ENCODE measurements at regions not wholly inside any gene's neighbourhood (a gene's known extent, or its start where the extent isn't known, plus 50 kb on each side); places are given as distances from the start of the nearest gene placed in this dataset.
A peak's percentile ranks its signal among the peaks of the same experiment; 100 is the strongest.

- 37% methylated on average over 6 of the region's 6 CpGs for WGBS (ENCODE audit: low lambda C conversion rate)
- Histone ChIP-seq H3K4me3 (ENCODE audit: low read depth in 2 of 2, low read length in 1 of 2) (no peak overlapping the region), H3K27me3 (ENCODE audit: insufficient read depth) (no peaks in the 10 kb centered on the region), H3K9ac (no peak overlapping the region), H2AFZ (ENCODE audit: low read depth) (no peak overlapping the region), H3K27ac (ENCODE audit: low read depth in 2 of 2, low read length in 1 of 2) (peak overlapping the region in 1 of 2 experiments; percentile 39; a peak in 2 of 4 replicates), H3K79me2 (ENCODE audit: insufficient read depth) (no peaks in the 10 kb centered on the region), H3K9me3 (no peaks in the 10 kb centered on the region), H4K20me1 (ENCODE audit: insufficient read depth) (no peaks in the 10 kb centered on the region; the same call in 1 of the 2 replicates), H3F3A (replicated peaks; ENCODE audit: insufficient read depth) (no peaks in the 10 kb centered on the region), H3K4me2 (peak overlapping the region; percentile 42), H3K36me3 (replicated peaks in 1 of 2; ENCODE audit: control insufficient read depth in 1 of 2, insufficient read depth in 2 of 2, low read length in 1 of 2) (no peaks in the 10 kb centered on the region), H3K9me2 (no peaks in the 10 kb centered on the region), H3K4me1 (ENCODE audit: control insufficient read depth in 1 of 2, insufficient read depth in 2 of 2, low read depth in 1 of 2, low read length in 1 of 2) (peaks cover 14 to 29% of the 10 kb centered on the region in 2 experiments; a peak in 3 of 4 replicates)
- ChIA-PET CTCF (interaction anchor here (0.7 kb wide), 1 partner anchor 9 kb away, joined by 3 read pairs; no protein-coding TSS in a partner anchor), POLR2A (interaction anchor here (0.6 kb wide), 1 partner anchor 14 kb away, joined by 4 read pairs; no protein-coding TSS in a partner anchor)
- DNase-seq, result no peak
- no peak for TF ChIP-seq NRF1 (IDR thresholded peaks at IDR 0.05; ENCODE audit: low read depth, low read length)
- no peak for TF ChIP-seq YY1 (IDR thresholded peaks at IDR 0.05; ENCODE audit: low read depth)
- 0 out of 2 replicates have a peak, but pooled peaks have one; percentile 54 for TF ChIP-seq NFIC (IDR thresholded peaks at IDR 0.05; ENCODE audit: borderline replicate concordance)
- no peak for TF ChIP-seq RCOR1 (IDR thresholded peaks at IDR 0.05; ENCODE audit: low read length)
- TF ChIP-seq MAX (IDR thresholded peaks at IDR 0.05; ENCODE audit: low read depth), result peak; percentile 57
- TF ChIP-seq ZBTB33 (IDR thresholded peaks at IDR 0.05; ENCODE audit: borderline replicate concordance, low read depth), result no peak
- TF ChIP-seq JUND (IDR thresholded peaks at IDR 0.05), result peak; percentile 79
- 0 out of 2 replicates have a peak, but pooled peaks have one; percentile 18 for TF ChIP-seq SIN3A (IDR thresholded peaks at IDR 0.05; ENCODE audit: borderline replicate concordance, low read depth, low read length)
- no peak for TF ChIP-seq CHD2 (IDR thresholded peaks at IDR 0.05; ENCODE audit: low read length, partially characterized antibody)
- TF ChIP-seq MXI1 (IDR thresholded peaks at IDR 0.05; ENCODE audit: low read depth, low read length), result no peak
- peak; percentile 24 to 86; a peak in 2 of 4 replicates for TF ChIP-seq EP300 (IDR thresholded peaks at IDR 0.05; ENCODE audit: borderline replicate concordance in 1 of 2, low read depth in 1 of 2, low read length in 1 of 2)
- TF ChIP-seq RXRA (IDR thresholded peaks at IDR 0.05; ENCODE audit: borderline replicate concordance, low read depth), result peak; percentile 67; the same call in 1 of the 2 replicates
- TF ChIP-seq IRF3 (IDR thresholded peaks at IDR 0.05; ENCODE audit: low read depth, low read length), result no peak
- no peak for TF ChIP-seq EZH2phosphoT487 (IDR thresholded peaks at IDR 0.05; ENCODE audit: borderline replicate concordance, low read depth)
- no peak for TF ChIP-seq RFX5 (IDR thresholded peaks at IDR 0.05; ENCODE audit: low read length)
- peak; percentile 49 for TF ChIP-seq PBX3 (IDR thresholded peaks at IDR 0.05)
- TF ChIP-seq TAF1 (IDR thresholded peaks at IDR 0.05; ENCODE audit: borderline replicate concordance, low read depth, low read length), result no peak
- TF ChIP-seq REST (IDR thresholded peaks at IDR 0.05; ENCODE audit: low read depth, low read length), result peak; percentile 26; the same call in 1 of the 2 replicates
- no peak for TF ChIP-seq SMC3 (IDR thresholded peaks at IDR 0.05; ENCODE audit: low read depth, low read length)
- no peak for TF ChIP-seq FOXJ3 (CRISPR knock-in tag; IDR thresholded peaks at IDR 0.05)
- TF ChIP-seq CTCF (IDR thresholded peaks at IDR 0.05), result no peak
- 0 out of 2 replicates have a peak, but pooled peaks have one; percentile 20 for TF ChIP-seq ELF1 (IDR thresholded peaks at IDR 0.05)
These were observed 178.2 kb downstream of the ANAPC1 start for GRCh38 chr2:111705711-111706336.
